Loucy (cell line): ENCODE measurements at regions not wholly inside any gene's neighbourhood (a gene's known extent, or its start where the extent isn't known, plus 50 kb on each side); places are given as distances from the start of the nearest gene placed in this dataset.

Experiments
- H2AFZ ChIP-seq: fragments of 200-600 bp; sonication (generic); 2 replicates; pipeline ENCODE4 v1.6.0; 2016; ENCODE audit warnings: antibody characterized with exemption, mild to moderate bottlenecking, low read length, moderate library complexity
- H3F3A ChIP-seq: fragments of 200-600 bp; 2 replicates; pipeline ENCODE4 v1.6.0; 2016; ENCODE audit warnings: antibody characterized with exemption, low read depth, mild to moderate bottlenecking
- H3K27me3 ChIP-seq: fragments of 200-600 bp; sonication (generic); 2 replicates; pipeline ENCODE4 v1.6.1; 2014; ENCODE audit warnings: low read length, mild to moderate bottlenecking; ENCODE audit not compliant: insufficient read depth, poor library complexity, severe bottlenecking
- H3K36me3 ChIP-seq: fragments of 200-600 bp; sonication (generic); 2 replicates; pipeline ENCODE4 v1.6.1; 2016; ENCODE audit warnings: low read length; ENCODE audit not compliant: insufficient read depth
- H3K4me1 ChIP-seq: fragments of 200-600 bp; sonication (generic); 2 replicates; pipeline ENCODE4 v1.5.1; 2014; ENCODE audit warnings: low read length, mild to moderate bottlenecking; ENCODE audit not compliant: insufficient read depth, poor library complexity, severe bottlenecking
- H3K4me2 ChIP-seq: fragments of 200-600 bp; sonication (generic); 2 replicates; pipeline ENCODE4 v1.6.0; 2014; ENCODE audit warnings: antibody characterized with exemption, low read length, low read depth, mild to moderate bottlenecking; ENCODE audit not compliant: poor library complexity, severe bottlenecking
- H3K4me3 ChIP-seq: fragments of 200-600 bp; sonication (generic); 2 replicates; pipeline ENCODE4 v1.5.1; 2014; ENCODE audit warnings: low read length, mild to moderate bottlenecking, mixed read lengths; ENCODE audit not compliant: poor library complexity, severe bottlenecking
- H3K79me2 ChIP-seq: fragments of 200-600 bp; sonication (generic); 2 replicates; pipeline ENCODE4 v1.6.1; 2014; ENCODE audit warnings: low read length; ENCODE audit not compliant: insufficient read depth
- H3K9ac ChIP-seq: fragments of 200-600 bp; sonication (generic); 2 replicates; pipeline ENCODE4 v1.6.0; 2014; ENCODE audit warnings: mild to moderate bottlenecking, low read depth, low read length, moderate library complexity; ENCODE audit not compliant: poor library complexity, severe bottlenecking
- H3K9me2 ChIP-seq: fragments of 200-600 bp; sonication (generic); replicated peaks from 2 replicates; pipeline ENCODE4 v1.6.1; 2016; ENCODE audit warnings: low read depth, low read length, mixed read lengths
- H3K9me3 ChIP-seq: fragments of 200-600 bp; sonication (generic); 2 replicates; pipeline ENCODE4 v1.6.1; 2014; ENCODE audit warnings: mild to moderate bottlenecking, antibody characterized with exemption, low read length, low read depth; ENCODE audit not compliant: insufficient read depth
- H4K20me1 ChIP-seq: fragments of 200-600 bp; sonication (generic); 2 replicates; pipeline ENCODE4 v1.6.0; 2014; ENCODE audit warnings: antibody characterized with exemption, low read length, mild to moderate bottlenecking; ENCODE audit not compliant: insufficient read depth, poor library complexity, severe bottlenecking
- CTCF ChIP-seq: fragments of 200-600 bp; sonication (generic); conservative IDR thresholded peaks from 2 replicates; pipeline ENCODE4 v1.5.1; 2014; ENCODE audit warnings: mild to moderate bottlenecking, antibody characterized with exemption, low read length
- EZH2phosphoT487 ChIP-seq: fragments of 200-600 bp; IDR thresholded peaks from 2 replicates; pipeline ENCODE4 v1.6.1; 2018; ENCODE audit warnings: antibody characterized with exemption, mild to moderate bottlenecking, moderate library complexity, borderline replicate concordance

- TF ChIP-seq EZH2phosphoT487 = no peak
- no peak for TF ChIP-seq CTCF
Observed at GRCh38 chr2:186977433-186978045, 128.6 kb upstream of the ZSWIM2 start.

GRCh38 chr2:186976329-186976728, 127.4 kb upstream of the ZSWIM2 start:
- no peak overlapping the region for H3K4me2 ChIP-seq
- no peaks in the 10 kb centered on the region for H4K20me1 ChIP-seq
- H3K79me2 ChIP-seq = no peaks in the 10 kb centered on the region
- H3F3A ChIP-seq = no peaks in the 10 kb centered on the region
- no peaks in the 10 kb centered on the region for H3K4me1 ChIP-seq
- H3K36me3 ChIP-seq = no peaks in the 10 kb centered on the region
- TF ChIP-seq CTCF = no peak
- no peak for TF ChIP-seq EZH2phosphoT487
- H3K9me2 ChIP-seq = no peaks in the 10 kb centered on the region
- H2AFZ ChIP-seq = no peak overlapping the region
- H3K9me3 ChIP-seq = no peaks in the 10 kb centered on the region
- no peak overlapping the region for H3K9ac ChIP-seq
- H3K4me3 ChIP-seq = no peak overlapping the region
- no peaks in the 10 kb centered on the region for H3K27me3 ChIP-seq

More at GRCh38 chr2:186977433-186978045, 128.6 kb upstream of the ZSWIM2 start:
- no peaks in the 10 kb centered on the region for H3K27me3 ChIP-seq
- no peaks in the 10 kb centered on the region for H3F3A ChIP-seq
- H3K79me2 ChIP-seq = no peaks in the 10 kb centered on the region
- H3K9ac ChIP-seq = no peak overlapping the region
- H3K36me3 ChIP-seq = no peaks in the 10 kb centered on the region
- H3K9me3 ChIP-seq = no peaks in the 10 kb centered on the region
- H3K4me1 ChIP-seq = no peaks in the 10 kb centered on the region
- no peak overlapping the region for H2AFZ ChIP-seq
- H3K4me3 ChIP-seq = no peak overlapping the region
- no peak overlapping the region for H3K4me2 ChIP-seq
- no peaks in the 10 kb centered on the region for H3K9me2 ChIP-seq
- H4K20me1 ChIP-seq = no peaks in the 10 kb centered on the region

GRCh38 chr2:186972281-186972970, 123.5 kb upstream of the ZSWIM2 start:
- no peaks in the 10 kb centered on the region for H3K36me3 ChIP-seq
- TF ChIP-seq EZH2phosphoT487 (no peak), CTCF (no peak)

More at GRCh38 chr2:186972281-186972970, 123.5 kb upstream of the ZSWIM2 start:
- Histone ChIP-seq H4K20me1 (no peaks in the 10 kb centered on the region), H3K27me3 (no peaks in the 10 kb centered on the region), H3K9me3 (no peaks in the 10 kb centered on the region), H3K4me1 (no peaks in the 10 kb centered on the region), H3F3A (no peaks in the 10 kb centered on the region), H3K9ac (no peak overlapping the region), H3K4me3 (no peak overlapping the region), H3K79me2 (no peaks in the 10 kb centered on the region), H2AFZ (no peak overlapping the region), H3K4me2 (no peak overlapping the region), H3K9me2 (no peaks in the 10 kb centered on the region)
